Ecto neural progenitor cell (in vitro differentiated cells): ENCODE measurements at regions not wholly inside any gene's neighbourhood (a gene's known extent, or its start where the extent isn't known, plus 50 kb on each side); places are given as distances from the start of the nearest gene placed in this dataset.

Source experiments
- DNase-seq: peaks from one replicate; pipeline ENCODE4 v3.0.0-alpha.2; 2018; ENCODE audit warnings: low spot score

DNA sequence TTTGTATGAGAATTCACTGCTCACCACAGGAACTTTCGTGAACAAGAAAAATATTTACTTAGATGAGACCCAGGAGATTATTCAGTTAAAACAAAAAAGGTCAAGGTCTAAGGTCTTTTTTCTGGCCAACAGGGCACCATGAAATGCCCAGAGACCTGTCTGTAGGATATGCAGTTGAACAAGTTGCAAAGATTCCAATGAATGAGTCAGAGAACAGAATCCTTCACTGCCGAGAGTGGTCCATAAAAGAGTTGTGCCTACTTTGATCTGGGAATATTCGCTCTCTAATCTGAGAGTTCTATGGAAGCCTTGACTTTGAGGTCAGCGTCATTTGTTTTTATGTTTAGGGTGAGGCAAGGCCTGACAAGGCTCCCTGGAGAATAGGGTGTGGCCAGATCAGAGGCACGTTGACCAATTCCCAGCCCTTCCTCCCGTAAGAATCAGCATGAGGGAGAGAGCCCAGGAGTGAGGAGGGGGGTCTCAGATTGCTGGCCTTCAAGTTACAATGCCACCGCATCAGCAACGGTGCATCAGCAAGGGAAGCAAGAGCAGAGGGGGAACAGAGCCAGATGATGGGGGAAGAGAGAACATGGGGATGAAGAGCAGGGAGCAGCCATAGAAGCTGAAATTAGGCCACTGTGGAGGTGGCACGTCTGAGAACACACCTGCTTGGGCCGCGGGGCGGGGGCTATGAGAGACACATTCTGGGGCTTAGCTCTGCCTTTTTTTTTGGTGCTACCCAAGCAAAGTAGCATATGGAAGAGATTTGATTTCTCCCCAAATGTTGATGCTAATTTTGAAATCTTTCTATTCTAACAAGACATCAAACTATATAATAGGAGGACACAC is 206.4 kb upstream of the RAB4A start:
- no peak for DNase-seq

DNA sequence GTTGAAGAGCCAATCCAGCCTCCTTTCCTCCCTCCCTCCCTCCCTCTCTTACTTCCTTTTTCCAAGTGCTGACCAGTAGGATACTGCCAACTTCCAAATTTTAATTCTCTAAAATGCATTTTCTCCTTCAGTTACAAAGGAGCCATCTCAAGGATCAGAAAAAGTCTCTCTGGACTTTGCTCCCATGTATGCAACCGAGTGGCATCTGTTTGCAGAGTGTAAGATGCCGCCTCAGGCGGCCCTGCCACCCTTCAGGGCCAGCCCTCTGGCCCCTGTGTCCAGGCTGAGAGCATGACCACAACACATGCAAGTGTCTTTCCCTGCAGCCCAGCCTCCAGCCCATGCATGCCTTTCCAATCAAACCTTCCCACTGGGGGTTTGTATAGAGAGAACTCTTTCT is 205.3 kb upstream of the RAB4A start:
- DNase-seq, result no peak

DNA sequence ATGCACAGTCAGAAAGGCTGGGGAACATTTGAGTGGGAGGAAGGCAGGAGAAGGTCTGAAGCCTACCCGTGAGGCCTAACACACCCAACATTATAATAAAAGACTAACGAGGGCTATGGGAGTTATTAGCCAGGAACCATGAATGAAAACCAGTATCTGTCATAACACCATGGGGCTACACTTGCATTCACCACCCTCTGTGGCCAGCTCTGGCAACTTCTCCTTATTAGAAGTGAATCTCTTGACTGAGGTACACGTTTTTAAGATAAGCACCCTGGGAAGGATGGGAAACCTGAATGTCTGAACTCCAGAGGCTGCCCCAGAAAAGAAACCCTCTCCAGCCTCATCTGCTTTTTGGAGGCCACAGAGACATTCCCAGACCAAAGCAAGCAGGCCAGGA is 204.3 kb upstream of the RAB4A start:
- DNase-seq, result no peak

DNA sequence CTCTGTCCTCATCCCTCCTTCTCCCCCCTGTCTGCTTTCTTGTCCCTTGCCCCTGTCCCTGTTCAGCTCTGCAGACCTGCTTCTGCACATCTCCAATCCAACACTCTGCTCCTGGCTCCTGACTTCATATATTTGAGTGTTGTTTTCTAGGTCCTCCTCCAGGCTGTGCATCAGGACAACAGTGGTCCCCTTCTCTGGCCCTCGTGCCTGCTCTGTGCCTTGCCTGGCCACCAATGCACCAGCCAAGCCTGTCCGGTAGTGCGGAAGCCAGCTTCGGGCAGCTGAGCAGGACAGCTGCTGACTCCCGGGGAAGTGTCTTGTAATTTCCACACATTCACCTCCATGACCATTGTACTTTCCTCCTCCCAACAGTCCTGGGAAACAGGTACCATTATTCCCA is 203.4 kb upstream of the RAB4A start:
- no peak for DNase-seq

DNA sequence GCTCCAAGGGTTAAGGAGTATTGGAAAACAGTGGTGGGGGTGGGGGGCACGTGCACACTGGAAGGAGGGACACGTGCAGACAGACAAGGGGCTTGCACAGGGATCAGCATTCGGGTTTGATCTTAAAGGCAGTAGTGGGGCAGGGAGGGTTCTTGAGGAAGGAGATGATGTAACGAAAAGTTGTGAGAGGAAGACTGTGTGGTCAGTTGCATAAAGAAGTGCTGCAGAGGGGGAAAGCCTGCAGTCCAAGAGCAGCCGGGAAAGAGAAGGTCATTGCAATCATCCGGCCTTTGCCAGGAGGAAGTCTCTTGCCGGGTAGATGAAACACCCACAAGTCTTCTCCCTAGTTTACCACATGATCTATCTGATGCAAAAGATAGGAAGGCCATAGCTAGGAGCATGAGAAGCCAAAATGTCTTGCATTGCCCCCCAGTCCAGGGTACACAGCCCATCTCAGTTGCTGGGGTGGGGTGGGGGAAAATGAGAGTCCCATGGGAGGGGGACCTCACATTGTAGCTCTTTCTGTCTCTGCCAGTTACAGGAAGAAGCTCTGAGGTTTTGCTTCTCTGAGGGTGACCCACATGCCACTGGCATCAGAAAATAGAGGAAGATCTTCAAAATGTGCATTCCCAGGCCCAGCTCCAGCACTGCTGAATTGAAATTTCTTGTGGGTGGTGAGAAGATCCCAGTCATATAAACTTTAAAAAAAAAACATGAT is 202.5 kb upstream of the RAB4A start:
- DNase-seq, result no peak

DNA sequence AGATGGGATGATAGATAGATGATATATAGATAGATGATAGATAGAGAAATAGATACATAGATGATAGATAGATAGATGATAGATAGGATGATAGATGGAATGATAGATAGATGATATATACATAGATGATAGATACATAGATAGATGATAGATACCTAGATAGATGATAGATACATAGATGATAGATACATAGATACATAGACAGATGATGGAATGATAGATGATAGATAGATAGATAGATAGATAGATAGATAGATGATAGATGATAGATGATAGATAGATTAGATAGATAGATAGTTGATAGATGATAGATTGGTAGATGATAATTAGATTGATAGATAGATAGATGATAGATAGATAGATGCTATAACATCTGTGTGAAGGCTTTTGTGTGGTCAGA is 201.7 kb upstream of the RAB4A start:
- no peak for DNase-seq

DNA sequence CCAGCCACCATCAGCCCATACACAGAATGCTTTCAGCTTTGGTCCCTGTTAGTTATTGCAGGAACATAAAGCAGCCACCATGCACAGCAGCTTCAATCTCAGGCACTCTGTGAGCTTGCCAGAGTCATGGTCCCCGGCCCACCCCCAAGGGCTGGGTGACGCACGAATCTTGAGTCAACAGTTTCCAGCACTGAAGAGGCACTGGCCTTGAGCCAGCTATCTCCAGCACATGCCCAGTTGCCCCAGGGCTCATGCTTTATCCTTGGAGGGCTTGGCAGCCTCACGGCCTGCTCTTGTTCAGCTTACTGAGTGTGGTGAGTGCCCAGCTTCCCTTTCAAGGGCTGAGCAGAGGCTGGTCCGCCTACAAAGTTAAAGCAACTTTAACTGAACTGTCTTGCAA is 200.7 kb upstream of the RAB4A start:
- no peak for DNase-seq

DNA sequence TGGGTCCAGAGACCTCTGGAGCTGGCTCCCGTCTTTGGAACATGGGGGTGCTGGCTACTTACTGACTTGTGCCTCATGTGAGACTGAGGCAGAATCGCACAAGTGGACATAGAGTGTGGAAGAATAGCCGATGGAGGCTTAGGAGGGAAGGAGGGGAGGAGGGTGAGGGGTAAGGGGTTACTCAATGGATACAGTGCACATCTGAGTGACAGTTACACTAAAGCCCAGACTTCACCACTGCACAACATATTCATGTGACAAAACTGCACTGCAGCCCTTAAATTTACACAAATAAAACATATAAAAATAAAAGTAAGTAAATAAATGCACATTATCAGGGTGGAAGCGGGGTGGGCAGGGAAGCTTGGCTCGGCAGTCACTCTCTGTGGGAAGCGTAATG is 197.7 kb upstream of the RAB4A start:
- no peak for DNase-seq

DNA sequence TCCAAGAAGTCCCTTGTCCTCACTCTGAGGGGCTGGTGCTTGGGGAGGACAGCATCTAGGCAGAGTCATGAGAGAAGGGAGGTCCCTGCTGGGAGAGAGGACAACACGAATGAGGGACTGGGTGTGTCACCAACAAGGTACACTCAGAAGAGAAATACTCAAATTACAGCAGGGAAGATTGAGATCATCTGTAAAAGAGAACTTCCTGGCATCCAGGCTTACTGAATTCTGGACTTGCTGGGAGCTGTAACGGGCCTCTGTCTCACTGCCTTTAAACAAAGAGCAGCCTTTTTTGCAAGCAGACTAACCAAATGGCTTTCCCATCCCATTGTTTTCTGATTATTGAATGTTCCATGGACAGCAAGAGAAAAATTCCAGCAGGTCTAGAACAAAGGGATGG is 195.7 kb upstream of the RAB4A start:
- DNase-seq, result peak; percentile 16

DNA sequence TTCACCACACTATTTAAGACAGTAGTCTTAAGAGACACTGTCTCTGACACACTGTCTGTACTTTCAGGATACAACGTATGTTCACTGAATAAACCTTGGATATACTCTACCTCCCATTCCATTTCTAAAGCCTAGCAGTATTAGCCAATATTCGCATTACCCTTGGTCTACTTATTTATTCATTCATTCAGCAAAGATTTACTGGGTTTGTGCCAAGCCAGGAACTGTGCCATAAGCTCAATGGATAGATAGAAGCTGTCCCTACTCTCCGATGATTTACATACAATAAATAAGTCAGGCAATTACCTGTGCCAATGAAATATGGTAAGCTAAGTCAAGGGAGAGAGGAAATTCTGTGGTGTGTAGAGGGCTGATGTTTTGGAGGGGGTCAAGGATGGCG is 195.2 kb upstream of the RAB4A start:
- DNase-seq, result no peak

DNA sequence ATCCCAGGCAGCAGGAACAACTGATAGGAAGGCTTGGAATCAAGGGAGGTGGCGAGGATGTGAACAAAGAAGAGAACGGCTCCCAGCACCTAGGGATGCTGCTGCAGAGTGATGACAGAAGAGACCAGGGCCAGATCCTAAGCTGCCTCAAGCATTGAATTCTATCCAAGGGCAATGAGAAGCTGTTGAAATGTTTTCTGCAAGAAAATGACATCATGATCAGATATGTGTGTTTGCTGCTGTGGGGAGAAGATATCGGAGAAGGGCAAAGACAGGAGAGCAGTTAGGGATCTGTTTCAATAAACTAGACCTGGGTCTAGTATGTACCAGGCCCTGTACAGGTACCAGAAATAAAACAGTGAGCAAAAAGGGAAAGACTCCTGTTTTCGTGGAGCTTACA is 194.7 kb upstream of the RAB4A start:
- no peak for DNase-seq

DNA sequence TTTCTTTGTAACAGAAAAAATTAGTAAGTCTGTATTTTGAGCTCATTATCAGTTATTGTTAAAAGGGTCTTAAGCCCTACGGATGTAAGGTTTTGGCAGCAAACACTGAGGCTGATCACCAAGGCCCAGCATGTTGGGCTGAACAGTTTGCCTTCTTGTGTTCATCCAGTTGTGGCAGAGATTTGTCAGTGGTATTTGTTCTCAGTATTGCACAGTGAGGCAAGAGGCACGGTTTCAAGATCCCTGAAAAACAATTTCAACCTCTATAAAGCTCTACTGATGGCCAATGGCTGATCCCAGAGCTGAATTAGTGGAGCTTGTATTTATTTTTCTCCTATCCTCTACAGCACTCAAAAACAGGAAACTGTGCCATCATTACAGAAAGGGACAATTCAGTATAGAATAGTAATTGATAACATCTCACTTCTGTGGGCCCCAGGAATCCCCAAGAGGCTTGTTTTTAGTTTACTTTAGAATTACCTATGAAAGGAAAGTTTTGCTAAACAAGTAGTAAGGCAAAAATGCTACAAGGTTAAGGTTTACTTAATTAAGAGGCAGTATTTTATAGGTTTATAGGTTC is 191.8 kb upstream of the RAB4A start:
- DNase-seq, result no peak

DNA sequence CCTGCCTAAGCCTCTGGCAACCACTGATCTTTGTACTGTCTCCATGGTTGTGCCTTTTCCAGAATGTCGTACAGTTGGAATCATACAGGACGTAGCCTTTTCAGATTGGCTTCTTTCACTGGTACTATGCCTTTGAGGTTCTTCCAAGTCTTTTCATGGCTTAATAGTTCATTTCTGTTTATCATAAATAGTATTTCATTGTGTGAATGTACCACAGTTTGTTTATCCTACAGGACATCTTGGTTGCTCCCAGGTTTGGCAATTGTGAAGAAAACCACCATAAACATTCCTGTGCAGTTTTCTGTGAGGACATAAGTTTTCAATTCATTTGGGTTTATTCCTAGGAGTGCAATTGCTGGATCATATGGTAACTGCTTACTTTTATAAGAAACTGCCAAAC is 190.6 kb upstream of the RAB4A start:
- no peak for DNase-seq

DNA sequence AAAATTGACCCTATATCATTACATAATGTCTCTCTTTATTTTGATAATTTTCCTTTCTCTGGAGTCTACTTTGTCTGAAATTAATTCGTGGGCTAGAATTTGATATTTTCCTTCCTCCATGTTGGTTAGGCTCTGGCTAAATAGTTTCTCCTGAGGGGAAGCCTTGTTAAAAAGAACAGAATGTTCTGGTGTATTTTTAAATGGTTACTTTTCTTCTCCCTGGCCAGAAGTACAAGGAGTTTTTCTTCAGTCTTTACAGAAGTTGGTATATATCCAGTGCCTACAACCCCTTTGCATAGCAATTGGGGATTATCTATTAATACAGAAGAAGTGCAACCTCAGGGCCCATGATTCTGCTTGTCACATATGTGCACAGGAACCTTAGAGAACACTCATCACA is 185.6 kb upstream of the RAB4A start:
- no peak for DNase-seq

DNA sequence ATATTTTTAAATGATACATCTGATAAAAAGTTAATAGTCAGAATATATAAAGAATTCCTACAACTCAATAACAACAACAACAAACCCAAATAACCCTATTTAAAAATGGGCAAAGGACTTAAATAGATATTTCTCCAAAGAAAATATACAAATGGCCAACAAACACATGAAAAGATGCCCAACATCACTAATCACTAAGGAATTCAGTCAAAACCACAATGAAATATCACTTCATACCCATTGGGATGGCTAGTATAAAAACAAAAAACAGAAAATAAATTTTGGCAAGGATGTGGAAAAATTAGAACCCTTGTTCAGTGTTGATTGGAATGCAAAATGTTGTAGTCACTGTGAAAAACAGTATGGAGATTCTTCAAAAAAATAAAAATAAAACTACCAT is 184.8 kb upstream of the RAB4A start:
- no peak for DNase-seq

DNA sequence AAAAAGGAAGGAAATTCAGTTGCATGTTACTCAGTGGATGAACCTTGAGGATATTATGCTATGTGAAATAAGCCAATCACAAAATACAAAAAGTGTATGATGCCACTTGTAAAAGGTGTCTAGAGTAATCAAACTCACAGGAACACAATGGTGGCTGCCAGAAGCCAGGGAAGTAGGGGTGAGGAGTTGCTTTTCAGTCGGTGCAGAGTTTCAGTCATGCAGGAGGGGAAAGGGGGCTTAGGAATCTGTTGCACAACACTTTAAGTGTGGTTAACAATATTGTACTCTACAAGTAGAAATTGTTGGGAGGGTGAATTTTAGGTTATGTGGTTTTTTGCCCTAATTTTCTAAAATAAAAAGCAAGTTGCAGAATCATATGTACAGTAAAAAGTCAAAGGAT is 184.2 kb upstream of the RAB4A start:
- no peak for DNase-seq

DNA sequence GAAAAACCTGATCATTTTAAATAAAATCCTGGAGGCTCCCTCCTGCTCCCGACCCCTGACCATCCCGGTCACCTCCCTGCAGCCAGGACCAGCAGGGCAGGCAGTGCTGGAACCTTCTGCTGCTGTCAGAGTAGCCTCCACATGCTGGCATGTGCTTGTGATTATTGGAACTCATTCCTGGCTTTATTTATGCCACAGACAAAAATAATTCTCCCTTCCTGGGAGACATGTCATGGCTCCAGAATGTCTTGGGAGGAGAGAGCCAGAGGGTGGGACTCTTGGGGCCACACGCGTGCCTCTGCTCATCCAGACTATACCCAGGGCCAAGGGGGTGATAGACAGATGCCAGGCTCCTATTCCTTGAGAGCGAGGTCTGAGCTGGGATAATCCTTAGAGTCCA is 183.6 kb upstream of the RAB4A start:
- DNase-seq, result no peak

DNA sequence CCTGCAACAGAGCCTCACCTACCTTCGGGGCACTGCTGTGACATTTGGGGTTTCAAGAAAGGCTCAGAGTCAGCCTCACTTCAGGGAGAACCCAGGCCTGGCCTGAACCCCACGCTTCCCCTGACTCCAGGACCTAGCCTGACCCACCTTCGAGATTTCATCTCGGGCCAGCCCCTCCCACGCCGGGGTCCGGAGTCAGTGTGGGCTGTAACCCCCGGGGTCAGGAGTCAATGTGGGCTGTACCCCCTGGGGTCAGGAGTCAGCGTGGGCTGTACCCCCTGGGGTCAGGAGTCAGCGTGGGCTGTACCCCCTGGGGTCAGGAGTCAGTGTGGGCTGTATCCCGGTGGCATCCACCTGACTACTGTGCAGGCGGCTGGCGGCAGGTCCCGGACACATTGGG is 183.0 kb upstream of the RAB4A start:
- DNase-seq, result no peak

DNA sequence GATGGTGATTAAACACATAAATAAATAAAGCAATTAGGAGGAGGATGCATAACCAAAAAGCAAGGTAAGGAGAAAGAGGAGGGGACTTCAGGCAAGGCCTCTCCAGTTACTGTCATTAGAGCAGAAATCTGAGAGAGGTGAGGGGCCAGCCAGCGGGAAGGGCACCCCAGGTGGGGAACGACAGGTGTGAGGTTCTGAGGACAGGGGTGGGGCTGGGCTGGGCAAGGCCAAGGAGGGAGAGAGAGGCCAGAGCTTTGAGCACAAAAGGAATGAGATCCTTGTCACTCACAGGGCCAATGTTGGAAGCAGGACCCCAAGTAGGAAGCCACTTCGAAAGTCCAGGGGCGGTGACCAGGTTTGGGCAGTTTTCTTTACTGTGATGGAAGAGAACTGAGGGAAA is 182.2 kb upstream of the RAB4A start:
- DNase-seq, result no peak

DNA sequence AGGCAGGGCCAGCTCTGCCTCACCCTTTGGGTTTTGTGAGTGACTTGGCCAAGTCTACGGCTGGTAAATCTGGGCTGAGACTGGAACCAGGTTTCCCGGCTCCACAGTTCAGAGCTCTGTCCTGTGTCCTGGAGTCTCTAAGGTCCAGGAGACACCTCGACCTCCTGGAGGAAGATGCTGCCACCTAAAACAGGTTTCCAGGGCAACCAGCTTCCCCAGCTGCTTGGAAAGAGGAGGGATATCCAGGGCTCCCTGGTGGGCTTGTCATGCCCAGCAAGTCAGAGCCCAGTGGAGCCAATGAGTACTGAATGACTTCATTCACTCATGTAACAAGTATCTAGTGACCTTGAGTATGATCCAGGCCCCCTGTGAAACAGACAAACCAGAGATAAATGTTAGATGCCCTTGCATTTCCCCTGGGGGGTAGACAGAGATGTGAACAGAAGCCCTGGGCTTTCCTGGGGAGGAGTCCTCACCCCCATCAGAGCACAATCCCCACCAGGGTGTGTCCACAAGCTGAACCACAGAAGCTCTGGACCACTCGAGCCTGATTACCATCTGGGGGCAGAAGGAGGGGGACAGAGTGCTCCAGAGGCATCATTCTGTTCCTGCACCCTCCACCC is 181.2 kb upstream of the RAB4A start:
- DNase-seq, result no peak

DNA sequence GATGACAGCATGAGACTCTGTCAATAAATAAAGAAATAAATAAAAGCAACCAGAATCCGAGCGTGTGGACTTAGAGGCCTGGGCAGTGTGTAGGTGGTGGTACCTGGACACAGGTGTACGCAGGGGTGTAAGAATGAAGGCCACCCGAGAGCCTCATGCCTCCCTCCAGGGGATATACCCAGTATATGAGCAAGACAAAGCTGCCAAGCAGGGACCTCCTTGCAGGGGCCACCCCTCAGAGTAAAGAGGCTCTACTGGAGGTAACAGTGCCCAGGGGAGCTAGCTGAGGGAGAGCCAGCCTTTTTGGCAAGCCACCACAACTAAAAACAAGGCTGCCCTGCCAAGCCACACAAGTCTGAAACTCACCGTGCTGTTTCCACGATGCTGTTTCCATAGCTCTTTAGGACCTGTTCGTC is 179.2 kb upstream of the RAB4A start:
- no peak for DNase-seq

DNA sequence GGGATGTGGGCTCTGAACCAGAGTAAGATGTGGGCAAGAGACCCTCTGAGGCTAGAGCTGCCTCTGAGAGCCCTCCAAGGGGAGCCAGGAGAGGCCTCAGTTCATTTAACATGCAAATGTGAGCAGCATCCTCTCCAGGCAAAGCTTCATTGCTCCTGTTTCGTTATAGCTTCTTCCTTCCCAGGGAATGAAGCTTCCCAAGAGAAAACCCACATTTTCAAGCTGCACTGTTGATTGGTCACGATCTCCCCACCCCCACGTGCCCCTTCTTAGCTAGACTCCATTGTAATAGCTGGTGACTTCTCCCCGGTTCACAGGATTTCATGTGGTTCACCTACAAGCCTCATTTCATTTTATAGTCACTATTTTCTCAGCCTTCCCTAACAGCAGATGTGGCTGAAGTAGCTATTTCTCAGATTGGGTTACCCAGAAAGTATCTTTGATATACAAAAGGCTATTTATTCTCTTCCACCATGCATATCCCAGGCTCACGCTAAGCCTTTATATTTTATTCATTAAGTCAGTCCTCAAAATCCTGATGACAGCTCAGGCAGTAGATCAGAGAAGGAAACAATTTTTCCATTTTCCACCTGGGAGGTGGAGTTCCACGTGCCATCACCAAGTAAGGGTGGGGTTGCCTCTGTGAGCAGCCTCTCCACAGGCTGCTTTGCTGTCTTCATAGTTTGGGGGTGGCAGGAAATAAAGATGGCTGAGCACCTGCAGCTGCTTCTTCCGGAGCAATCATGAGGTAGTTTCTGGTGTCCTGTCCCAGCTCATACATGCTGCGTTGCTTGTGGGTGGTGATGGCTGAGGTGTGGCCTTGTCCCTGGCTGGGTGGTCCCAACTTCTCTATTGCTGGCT is 178.3 kb upstream of the RAB4A start:
- no peak for DNase-seq
